Loucy (cell line): ENCODE measurements at regions not wholly inside any gene's neighbourhood (a gene's known extent, or its start where the extent isn't known, plus 50 kb on each side); places are given as distances from the start of the nearest gene placed in this dataset.

Experiments
- EZH2phosphoT487 ChIP-seq: fragments of 200-600 bp; IDR thresholded peaks from 2 replicates; pipeline ENCODE4 v1.6.1; 2018; ENCODE audit warnings: antibody characterized with exemption, mild to moderate bottlenecking, moderate library complexity, borderline replicate concordance
- TF ChIP-seq, protein P1 (sequence below): fragments of 200-600 bp; sonication (generic); conservative IDR thresholded peaks from 2 replicates; pipeline ENCODE4 v1.5.1; 2014; ENCODE audit warnings: mild to moderate bottlenecking, antibody characterized with exemption, low read length

GRCh38 chr1:78437941-78438340 is 52.8 kb upstream of the PTGFR start:
- TF ChIP-seq, protein P1, sequence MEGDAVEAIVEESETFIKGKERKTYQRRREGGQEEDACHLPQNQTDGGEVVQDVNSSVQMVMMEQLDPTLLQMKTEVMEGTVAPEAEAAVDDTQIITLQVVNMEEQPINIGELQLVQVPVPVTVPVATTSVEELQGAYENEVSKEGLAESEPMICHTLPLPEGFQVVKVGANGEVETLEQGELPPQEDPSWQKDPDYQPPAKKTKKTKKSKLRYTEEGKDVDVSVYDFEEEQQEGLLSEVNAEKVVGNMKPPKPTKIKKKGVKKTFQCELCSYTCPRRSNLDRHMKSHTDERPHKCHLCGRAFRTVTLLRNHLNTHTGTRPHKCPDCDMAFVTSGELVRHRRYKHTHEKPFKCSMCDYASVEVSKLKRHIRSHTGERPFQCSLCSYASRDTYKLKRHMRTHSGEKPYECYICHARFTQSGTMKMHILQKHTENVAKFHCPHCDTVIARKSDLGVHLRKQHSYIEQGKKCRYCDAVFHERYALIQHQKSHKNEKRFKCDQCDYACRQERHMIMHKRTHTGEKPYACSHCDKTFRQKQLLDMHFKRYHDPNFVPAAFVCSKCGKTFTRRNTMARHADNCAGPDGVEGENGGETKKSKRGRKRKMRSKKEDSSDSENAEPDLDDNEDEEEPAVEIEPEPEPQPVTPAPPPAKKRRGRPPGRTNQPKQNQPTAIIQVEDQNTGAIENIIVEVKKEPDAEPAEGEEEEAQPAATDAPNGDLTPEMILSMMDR = no peak
- TF ChIP-seq EZH2phosphoT487 = no peak
